ENCODE measurements at regions not wholly inside any gene's neighbourhood (a gene's known extent, or its start where the extent isn't known, plus 50 kb on each side); places are given as distances from the start of the nearest gene placed in this dataset.

GRCh38 chr15:93662162-93662885 is 569.0 kb upstream of the MCTP2 start:
- no peak for DNase-seq (ENCODE audit: low spot score)
- FAIRE-seq = no peak

- FAIRE-seq (no peak), DNase-seq (ENCODE audit: low spot score) (no peak)
Measured at GRCh38 chr15:93658026-93658816, 569.2 kb upstream of the RGMA start.

- DNase-seq (ENCODE audit: low spot score) (no peak), FAIRE-seq (no peak)
Measured at GRCh38 chr15:93656041-93656440, 567.0 kb upstream of the RGMA start.

- FAIRE-seq = no peak
- DNase-seq (ENCODE audit: low spot score) = no peak
Measured at GRCh38 chr15:93649691-93650235, 560.8 kb upstream of the RGMA start.

- DNase-seq (ENCODE audit: low spot score) (no peak), FAIRE-seq (no peak)
Measured at GRCh38 chr15:93646193-93646592, 557.2 kb upstream of the RGMA start.

- no peak for FAIRE-seq
Measured at GRCh38 chr15:93645594-93645993, 556.6 kb upstream of the RGMA start.

GRCh38 chr15:93644595-93644994 is 555.6 kb upstream of the RGMA start:
- no peak for FAIRE-seq
- no peak for DNase-seq (ENCODE audit: low spot score)

More at GRCh38 chr15:93645594-93645993, 556.6 kb upstream of the RGMA start:
- no peak for DNase-seq (ENCODE audit: low spot score)

GRCh38 chr15:93640411-93640962 is 551.5 kb upstream of the RGMA start:
- FAIRE-seq = no peak
- DNase-seq (ENCODE audit: low spot score) = no peak

GRCh38 chr15:93631958-93632618 is 543.1 kb upstream of the RGMA start:
- FAIRE-seq = no peak
- no peak for DNase-seq (ENCODE audit: low spot score)

GRCh38 chr15:93619597-93619996 is 530.6 kb upstream of the RGMA start:
- FAIRE-seq (no peak), DNase-seq (ENCODE audit: low spot score) (no peak)

- FAIRE-seq (no peak), DNase-seq (ENCODE audit: low spot score) (no peak)
Measured at GRCh38 chr15:93617443-93617842, 528.4 kb upstream of the RGMA start.

GRCh38 chr15:93614386-93615104 is 525.5 kb upstream of the RGMA start:
- FAIRE-seq (no peak), DNase-seq (ENCODE audit: low spot score) (no peak)

- FAIRE-seq = no peak
Measured at GRCh38 chr15:93613386-93613785, 524.4 kb upstream of the RGMA start.

GRCh38 chr15:93612953-93613352 is 523.9 kb upstream of the RGMA start:
- FAIRE-seq (no peak), DNase-seq (ENCODE audit: low spot score) (no peak)

More at GRCh38 chr15:93613386-93613785, 524.4 kb upstream of the RGMA start:
- no peak for DNase-seq (ENCODE audit: low spot score)

- FAIRE-seq (no peak), DNase-seq (ENCODE audit: low spot score) (no peak)
Measured at GRCh38 chr15:93610944-93611343, 521.9 kb upstream of the RGMA start.

GRCh38 chr15:93608643-93609148 is 519.7 kb upstream of the RGMA start:
- FAIRE-seq (no peak), DNase-seq (ENCODE audit: low spot score) (no peak)

- DNase-seq (ENCODE audit: low spot score) (no peak), FAIRE-seq (no peak)
Measured at GRCh38 chr15:93603550-93603949, 514.5 kb upstream of the RGMA start.

GRCh38 chr15:93587059-93587521 is 498.1 kb upstream of the RGMA start:
- FAIRE-seq (no peak), DNase-seq (ENCODE audit: low spot score) (no peak)

GRCh38 chr15:93585012-93585411 is 496.0 kb upstream of the RGMA start:
- no peak for FAIRE-seq
- DNase-seq (ENCODE audit: low spot score) = no peak

- FAIRE-seq = no peak
- DNase-seq (ENCODE audit: low spot score) = no peak
Measured at GRCh38 chr15:93583968-93584367, 495.0 kb upstream of the RGMA start.

GRCh38 chr15:93583552-93583951 is 494.5 kb upstream of the RGMA start:
- DNase-seq (ENCODE audit: low spot score) (no peak), FAIRE-seq (no peak)

All from RCC 7860 (cell line).